Hepatocyte (in vitro differentiated cells): ENCODE measurements at regions not wholly inside any gene's neighbourhood (a gene's known extent, or its start where the extent isn't known, plus 50 kb on each side); places are given as distances from the start of the nearest gene placed in this dataset.

ENCODE experiments used
- EZH2 ChIP-seq: fragments of 200-600 bp; sonication (generic); IDR thresholded peaks from 2 replicates; pipeline ENCODE4 v1.6.1; 2016; ENCODE audit warnings: antibody characterized with exemption, mild to moderate bottlenecking, borderline replicate concordance
- TF ChIP-seq, protein P1 (sequence below): fragments of 200-600 bp; sonication (generic); IDR thresholded peaks from 2 replicates; pipeline ENCODE4 v1.5.1; 2016; ENCODE audit warnings: antibody characterized with exemption, mild to moderate bottlenecking; ENCODE audit not compliant: poor library complexity

DNA sequence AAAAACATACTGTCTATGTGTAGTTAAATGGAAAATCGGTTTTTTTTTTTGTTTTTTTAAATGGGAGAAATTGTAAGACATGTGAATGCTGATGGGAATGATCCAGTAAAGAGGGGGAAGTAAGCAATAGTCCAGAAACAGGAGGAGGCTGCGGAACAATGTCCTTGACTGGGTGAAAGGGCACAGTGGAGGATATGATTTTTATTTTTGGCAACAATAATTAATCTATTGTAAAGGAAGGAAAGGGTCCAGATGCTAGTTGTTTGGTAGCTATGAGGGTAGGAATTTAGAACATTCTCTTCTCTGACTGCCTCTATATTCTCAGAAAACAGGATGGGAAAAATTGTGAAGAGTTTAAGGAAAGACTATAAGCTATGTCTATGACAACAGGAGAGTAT lies 76.6 kb downstream of the RPL10L start:
- TF ChIP-seq, protein P1, sequence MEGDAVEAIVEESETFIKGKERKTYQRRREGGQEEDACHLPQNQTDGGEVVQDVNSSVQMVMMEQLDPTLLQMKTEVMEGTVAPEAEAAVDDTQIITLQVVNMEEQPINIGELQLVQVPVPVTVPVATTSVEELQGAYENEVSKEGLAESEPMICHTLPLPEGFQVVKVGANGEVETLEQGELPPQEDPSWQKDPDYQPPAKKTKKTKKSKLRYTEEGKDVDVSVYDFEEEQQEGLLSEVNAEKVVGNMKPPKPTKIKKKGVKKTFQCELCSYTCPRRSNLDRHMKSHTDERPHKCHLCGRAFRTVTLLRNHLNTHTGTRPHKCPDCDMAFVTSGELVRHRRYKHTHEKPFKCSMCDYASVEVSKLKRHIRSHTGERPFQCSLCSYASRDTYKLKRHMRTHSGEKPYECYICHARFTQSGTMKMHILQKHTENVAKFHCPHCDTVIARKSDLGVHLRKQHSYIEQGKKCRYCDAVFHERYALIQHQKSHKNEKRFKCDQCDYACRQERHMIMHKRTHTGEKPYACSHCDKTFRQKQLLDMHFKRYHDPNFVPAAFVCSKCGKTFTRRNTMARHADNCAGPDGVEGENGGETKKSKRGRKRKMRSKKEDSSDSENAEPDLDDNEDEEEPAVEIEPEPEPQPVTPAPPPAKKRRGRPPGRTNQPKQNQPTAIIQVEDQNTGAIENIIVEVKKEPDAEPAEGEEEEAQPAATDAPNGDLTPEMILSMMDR = no peak
- no peak for TF ChIP-seq EZH2
